ENCODE measurements at regions not wholly inside any gene's neighbourhood (a gene's known extent, or its start where the extent isn't known, plus 50 kb on each side); places are given as distances from the start of the nearest gene placed in this dataset.

DNA sequence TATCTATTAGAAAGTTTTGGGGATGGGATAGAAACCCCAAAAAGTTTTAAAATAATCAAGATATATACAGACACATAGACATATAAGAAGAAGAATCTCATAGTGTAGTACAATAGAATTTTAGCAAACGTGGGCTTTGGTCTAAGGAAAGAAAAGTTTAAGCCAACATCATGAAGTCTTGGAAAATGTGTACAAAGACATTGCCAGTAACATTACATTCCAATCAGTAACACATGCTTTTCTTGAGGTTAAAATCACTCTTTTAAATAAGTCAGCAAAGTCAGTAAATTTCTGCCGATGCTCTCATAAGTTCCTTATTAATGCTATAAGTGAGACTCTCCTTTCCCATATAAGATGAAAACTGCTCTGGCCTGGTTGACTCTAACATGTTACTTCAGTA is 201.1 kb upstream of the LRIG3 start:
- TF ChIP-seq, protein P1, sequence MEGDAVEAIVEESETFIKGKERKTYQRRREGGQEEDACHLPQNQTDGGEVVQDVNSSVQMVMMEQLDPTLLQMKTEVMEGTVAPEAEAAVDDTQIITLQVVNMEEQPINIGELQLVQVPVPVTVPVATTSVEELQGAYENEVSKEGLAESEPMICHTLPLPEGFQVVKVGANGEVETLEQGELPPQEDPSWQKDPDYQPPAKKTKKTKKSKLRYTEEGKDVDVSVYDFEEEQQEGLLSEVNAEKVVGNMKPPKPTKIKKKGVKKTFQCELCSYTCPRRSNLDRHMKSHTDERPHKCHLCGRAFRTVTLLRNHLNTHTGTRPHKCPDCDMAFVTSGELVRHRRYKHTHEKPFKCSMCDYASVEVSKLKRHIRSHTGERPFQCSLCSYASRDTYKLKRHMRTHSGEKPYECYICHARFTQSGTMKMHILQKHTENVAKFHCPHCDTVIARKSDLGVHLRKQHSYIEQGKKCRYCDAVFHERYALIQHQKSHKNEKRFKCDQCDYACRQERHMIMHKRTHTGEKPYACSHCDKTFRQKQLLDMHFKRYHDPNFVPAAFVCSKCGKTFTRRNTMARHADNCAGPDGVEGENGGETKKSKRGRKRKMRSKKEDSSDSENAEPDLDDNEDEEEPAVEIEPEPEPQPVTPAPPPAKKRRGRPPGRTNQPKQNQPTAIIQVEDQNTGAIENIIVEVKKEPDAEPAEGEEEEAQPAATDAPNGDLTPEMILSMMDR (IDR thresholded peaks at IDR 0.05): no peak
- no peak for TF ChIP-seq POLR2AphosphoS5 (IDR thresholded peaks at IDR 0.05; ENCODE audit: low read depth, low read length)
- TF ChIP-seq, protein P2, sequence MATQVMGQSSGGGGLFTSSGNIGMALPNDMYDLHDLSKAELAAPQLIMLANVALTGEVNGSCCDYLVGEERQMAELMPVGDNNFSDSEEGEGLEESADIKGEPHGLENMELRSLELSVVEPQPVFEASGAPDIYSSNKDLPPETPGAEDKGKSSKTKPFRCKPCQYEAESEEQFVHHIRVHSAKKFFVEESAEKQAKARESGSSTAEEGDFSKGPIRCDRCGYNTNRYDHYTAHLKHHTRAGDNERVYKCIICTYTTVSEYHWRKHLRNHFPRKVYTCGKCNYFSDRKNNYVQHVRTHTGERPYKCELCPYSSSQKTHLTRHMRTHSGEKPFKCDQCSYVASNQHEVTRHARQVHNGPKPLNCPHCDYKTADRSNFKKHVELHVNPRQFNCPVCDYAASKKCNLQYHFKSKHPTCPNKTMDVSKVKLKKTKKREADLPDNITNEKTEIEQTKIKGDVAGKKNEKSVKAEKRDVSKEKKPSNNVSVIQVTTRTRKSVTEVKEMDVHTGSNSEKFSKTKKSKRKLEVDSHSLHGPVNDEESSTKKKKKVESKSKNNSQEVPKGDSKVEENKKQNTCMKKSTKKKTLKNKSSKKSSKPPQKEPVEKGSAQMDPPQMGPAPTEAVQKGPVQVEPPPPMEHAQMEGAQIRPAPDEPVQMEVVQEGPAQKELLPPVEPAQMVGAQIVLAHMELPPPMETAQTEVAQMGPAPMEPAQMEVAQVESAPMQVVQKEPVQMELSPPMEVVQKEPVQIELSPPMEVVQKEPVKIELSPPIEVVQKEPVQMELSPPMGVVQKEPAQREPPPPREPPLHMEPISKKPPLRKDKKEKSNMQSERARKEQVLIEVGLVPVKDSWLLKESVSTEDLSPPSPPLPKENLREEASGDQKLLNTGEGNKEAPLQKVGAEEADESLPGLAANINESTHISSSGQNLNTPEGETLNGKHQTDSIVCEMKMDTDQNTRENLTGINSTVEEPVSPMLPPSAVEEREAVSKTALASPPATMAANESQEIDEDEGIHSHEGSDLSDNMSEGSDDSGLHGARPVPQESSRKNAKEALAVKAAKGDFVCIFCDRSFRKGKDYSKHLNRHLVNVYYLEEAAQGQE (IDR thresholded peaks at IDR 0.05; ENCODE audit: insufficient read depth in 1 of 2, low read depth in 2 of 2, low read length in 1 of 2): no peak
- no peak for TF ChIP-seq SIN3A (IDR thresholded peaks at IDR 0.05; ENCODE audit: borderline replicate concordance, insufficient read depth, low read depth, low read length)
